Sciatic nerve (tissue), 2 donors: ENCODE measurements at regions not wholly inside any gene's neighbourhood (a gene's known extent, or its start where the extent isn't known, plus 50 kb on each side); places are given as distances from the start of the nearest gene placed in this dataset.

Source experiments
- ATAC-seq: fragments of 200-7000 bp; cut with Tn5 transposase; one replicate; pipeline ENCODE4 v1.9.1; 2020; ENCODE audit warnings: mild to moderate bottlenecking, moderate library complexity
- DNase-seq: peaks from one replicate; pipeline ENCODE4 v3.0.0-alpha.2; 2020; ENCODE audit warnings: low spot score
- intact Hi-C: fragments of 100-400 bp; cut with DNase I; formaldehyde crosslinking; loops from one replicate; pipeline ENCODE4 v1.14.2; 2022
- donor health status: DM: no; HTN: no; CAD: no.
- donor health status: DM: no; HTN: no; CAD: no.

DNA sequence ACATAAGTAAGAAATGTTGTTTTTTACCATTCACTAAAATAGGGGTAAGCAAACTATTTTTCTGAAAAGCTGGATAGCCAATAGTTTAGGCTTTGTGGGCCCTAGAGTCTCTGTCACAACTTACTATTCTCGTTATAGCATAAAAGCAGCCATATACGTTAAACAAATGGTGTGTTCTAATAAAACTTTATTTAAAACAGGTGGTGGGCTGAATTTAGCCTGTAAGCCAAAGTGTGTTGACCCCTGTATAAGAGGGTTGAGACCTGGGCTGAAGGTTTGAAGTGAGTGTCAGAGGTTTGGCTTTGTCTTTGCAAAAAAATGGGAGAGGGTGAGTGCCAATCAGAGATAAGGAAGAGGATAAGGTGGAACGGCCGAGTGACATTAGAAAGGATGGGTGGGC lies 197.2 kb downstream of the RNF144B start:
- intact Hi-C loops = no loop called here
- no peak for DNase-seq
- ATAC-seq = no peak

DNA sequence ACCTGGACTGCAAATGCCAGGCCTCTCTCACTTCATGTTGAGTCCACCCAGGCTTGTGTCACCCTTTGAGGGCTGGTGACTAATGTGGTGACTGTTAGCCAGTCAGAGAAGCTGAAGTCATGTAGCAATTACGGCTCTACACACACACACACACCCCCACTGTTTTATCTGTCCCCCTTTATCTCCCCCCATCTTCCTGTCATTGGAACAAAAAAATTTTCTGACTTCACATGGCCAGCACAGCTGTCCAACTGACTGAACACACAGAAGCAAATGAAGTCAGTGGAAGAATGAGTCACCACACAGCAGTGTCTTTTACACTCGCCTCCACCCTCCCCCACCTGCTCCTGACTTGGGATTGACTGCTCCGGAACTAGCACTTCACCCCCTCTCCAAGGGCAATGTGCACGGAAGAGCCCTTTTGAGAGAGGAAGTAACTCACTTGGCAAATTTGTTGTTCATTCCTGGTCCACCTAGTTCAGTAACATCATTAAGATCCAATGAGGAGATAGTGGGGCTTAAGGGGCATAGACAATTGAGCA lies 198.0 kb downstream of the RNF144B start:
- no peak for ATAC-seq
- no peak for DNase-seq

DNA sequence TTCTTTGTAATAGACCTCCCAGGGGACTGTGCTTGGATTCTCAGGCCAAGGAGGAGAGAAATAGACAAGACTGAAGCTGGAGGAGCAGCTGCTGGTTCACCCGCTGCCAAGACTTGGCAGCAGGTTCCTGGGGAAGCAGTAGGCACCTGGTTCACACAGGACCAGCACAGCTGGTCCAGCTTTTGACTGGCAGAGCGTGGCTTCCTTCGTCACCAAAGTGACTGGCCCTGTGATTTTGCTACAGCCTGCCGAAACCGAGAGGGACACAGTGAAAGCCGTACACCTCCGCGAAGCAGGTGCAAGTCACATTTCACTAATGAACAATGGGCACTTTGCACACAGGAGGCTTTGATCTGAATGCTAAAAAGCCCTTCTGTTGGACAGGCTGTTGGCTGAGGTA lies 199.0 kb downstream of the RNF144B start:
- intact Hi-C loops = no loop called here
- DNase-seq = no peak
- no peak for ATAC-seq

More for the DNA sequence above, 198.0 kb downstream of the RNF144B start:
- intact Hi-C loops = no loop called here

DNA sequence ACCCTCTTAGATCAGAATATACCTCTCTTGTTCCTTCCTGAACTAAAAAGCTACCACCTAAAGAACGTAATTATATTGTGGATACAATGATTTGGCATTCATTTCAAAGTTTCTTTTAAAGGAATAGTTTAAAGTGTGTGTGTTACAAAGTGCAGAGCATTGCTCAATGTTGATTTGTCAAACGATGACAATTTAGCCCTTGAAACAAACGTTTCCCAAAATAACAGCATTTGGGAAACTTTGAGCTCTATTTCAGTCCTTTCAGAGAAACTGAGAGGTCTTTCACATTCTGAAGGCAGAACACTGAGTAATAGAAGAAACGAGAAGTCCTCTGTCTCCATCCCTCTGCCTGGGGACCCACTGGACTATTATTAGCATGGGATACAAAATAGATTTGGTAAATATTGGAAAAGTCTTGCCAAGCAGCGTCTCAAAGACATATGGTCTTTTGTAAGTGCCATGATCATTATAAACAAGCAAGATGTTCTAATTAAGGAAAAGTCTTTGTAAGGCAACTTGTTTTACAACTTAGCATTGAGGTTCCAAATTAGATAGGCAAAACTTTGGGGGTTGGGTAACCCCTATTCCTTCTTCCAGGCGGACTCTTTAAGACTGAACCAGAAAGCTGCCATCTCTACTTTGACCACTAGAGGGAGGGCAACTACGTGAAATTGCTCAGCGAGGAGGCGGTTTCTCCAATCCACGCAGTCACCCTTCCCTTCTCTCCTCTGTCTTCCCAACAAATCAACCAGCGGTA lies 208.8 kb downstream of the RNF144B start:
- ATAC-seq = peak; percentile 92
- intact Hi-C loops = no loop called here
- peak; percentile 67 for DNase-seq

DNA sequence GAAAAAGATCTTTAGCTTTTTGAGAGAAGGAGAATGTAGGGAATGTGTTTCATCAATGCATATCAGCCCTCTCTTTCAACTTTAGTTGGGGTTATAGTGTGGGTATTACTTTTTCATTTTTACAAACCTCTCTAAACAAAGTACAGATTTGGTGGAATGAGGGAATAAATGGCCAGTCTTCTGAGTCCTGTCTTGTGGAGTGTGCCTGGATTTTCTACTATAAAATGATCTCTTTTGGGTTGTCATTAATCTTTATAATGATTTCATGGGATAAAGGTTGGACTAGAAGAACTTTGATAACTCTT lies 209.3 kb downstream of the RNF144B start:
- DNase-seq = no peak
- peak; percentile 38 for ATAC-seq
- intact Hi-C loops = no loop called here

DNA sequence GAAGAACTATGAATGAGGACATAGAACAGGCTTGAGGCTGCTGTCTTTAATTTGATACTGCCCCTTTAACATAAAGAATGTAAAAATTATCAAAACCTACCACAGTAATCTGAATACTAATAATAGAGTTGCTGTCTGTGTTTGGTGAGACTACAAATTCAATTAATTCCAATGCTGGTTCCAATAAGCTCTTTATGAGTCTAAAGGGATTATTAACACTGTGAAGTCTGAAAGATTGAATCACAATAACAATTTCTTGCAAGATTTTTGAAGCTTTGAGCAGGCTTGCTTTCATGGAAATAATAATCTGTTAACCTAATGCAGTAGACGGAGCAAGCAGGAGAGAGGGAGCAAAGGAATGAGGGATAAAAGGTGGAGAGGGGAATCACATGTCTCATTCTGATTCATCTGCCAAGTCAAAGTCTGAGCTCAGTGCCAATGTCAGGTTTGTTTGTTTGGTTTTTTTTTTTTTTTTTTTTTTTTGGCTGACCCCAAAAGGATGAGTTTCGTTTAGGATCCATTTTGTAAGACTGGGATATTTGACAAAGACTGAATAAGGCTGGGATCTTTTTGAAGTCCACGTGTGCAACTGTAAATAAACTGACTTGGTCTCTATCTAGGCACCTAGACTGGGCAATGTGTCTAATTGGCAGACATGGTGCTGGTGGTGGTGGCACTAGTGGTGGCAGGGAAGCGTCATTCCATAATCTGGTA lies 211.6 kb downstream of the RNF144B start:
- no peak for DNase-seq
- intact Hi-C loops = no loop called here
- no peak for ATAC-seq

DNA sequence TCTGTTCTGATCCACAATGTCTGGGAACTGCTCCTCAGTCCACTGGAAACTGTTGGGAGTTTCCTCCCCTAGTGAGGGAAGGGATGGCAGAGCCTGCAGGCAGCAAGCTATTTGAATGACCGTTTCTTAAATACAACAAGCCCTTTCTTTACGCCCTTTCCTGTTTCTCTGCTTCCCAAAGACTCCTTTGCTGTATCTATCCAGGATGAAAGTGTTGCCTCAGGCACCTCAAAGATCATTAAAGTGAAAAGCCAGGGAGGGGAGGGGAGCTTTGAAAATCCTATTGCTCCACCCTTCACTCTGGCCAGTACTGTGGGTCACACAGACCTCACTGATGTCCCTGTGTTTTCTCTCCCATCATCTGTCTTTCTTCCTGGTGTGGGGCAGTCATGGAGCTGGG lies 213.1 kb downstream of the RNF144B start:
- ATAC-seq = no peak
- DNase-seq = no peak
- intact Hi-C loops = no loop called here

DNA sequence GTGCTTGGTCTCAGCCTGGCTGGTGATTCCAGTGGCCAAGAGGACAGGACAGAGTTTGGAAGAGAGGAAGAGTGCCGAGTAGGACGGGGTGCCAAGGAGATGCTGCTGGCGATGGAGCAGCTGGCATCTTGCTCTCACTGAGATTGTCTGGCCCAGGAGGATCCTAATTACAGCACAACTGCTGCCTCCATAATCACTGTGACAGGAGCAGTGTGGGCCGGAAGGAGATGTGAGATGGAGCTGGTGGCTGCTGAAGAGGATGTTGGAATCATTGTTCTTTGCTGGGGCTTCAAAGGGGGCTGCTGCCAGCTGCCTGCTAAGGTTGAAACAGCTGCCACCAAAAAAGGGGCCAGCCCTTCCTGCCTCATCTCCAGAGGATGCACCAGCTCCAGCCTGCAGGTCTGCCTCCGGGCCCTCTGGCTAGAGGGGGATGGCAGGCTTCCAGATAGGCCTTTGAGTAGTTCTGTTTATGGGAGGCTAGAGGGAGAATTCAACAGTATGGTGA lies 214.4 kb downstream of the RNF144B start:
- ATAC-seq = no peak
- intact Hi-C loops = no loop called here
- DNase-seq = no peak

DNA sequence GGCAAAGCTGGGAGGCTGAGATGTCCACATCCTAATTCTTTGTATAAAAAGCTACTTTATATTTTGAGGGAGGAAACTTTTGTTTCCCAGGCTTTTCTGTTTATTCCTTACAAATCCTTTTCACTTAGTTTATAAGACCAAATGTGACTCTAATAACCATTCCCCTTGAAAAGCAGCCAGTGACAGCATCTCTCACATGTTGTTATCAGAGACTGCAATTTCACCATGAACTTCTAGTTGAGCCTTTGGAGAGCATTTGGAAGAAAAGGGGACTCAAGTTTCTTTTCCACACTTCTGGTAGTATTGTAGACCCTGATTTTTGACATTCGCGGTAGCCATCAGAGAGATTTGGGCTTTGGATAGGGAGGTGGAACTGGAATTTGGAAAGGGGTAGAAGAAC lies 215.8 kb downstream of the RNF144B start:
- ATAC-seq = no peak
- intact Hi-C loops = no loop called here
- DNase-seq = no peak

DNA sequence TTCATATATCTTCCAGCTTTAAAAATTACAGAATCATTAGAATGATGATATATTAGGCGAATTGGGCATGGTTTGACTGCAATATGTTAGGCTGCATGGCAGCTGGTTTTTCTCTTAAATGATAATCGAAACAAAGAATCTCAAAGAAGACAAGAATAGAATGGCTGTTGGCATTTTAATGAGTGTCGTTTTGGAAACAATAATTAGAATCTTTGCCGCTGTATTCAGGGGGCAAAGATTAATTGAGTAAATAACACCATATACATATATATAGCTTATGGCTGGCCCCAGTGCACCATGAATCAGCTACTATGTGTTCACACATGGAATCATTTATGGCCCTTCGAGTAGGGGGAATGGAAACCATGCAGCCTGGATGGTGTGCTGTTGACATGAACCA lies 216.2 kb downstream of the RNF144B start:
- ATAC-seq = no peak

DNA sequence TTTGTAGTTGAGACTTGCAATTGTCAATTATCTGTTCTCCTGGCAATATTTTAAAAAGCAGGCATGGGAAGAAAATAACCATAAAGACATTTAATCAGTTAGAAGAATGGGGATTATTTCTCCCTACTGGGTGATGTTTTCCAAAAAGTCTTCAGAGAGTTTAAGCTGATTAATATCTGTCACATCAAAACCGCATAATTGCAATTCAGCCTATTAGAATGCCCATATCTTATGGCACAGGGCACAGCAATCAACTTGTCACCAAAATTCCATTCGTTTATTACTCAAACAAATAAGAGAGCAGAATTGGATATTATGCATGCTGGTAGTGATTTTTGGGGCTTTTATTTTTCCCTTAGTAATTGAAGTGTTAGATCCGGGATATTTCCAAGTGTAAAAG lies 218.7 kb downstream of the RNF144B start:
- DNase-seq (no peak), ATAC-seq (no peak)
- intact Hi-C loops = no loop called here

More for the DNA sequence above, 216.2 kb downstream of the RNF144B start:
- intact Hi-C loops = no loop called here
- no peak for DNase-seq

DNA sequence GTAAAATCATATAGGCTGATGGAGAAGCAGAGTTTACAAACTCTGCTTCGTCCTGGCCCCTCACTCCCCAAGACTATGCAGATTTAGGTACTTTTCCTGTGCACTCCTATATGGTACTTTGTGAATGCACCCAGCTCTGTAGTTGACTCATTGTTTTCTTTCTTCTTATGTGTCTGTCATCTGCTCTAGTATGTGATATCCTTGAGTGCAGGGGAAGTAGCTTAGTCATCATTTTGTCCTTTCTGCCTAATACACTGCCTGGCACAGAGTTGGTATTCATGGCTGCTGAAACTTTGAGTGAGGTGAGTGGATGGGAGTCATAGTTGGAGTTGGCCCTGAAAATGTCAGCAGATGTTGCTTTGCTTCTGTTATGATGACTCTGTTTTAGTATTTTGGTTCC lies 222.6 kb downstream of the RNF144B start:
- intact Hi-C loops = no loop called here
- no peak for ATAC-seq

DNA sequence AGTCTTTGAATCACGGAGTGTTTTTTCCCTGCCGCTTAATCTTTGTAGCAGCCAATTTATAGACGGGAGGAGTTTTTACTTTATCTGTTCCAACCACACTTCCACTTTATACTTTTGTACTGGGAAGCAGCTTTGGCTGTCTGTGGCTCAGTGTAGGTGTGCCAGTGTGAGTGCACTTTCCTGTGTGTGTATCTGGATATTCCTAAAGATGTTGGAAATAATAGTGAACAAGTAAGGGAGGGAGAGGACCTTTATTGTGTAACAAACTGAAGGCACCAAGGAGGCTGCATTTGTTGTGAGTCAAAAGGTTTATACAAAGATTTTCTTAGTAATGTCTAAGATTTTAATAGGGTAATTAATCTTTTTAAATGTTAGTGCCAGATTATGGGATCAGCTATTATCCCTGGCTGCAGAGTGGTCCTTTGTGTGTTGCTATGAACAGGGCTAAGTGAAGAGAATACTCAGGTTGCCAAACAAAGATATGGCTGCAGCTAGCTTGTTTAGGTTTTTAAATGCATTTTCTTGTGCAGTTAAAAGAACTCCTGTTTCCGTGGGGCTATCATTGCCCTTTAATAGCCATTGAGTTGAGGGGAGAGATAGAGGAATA lies 226.3 kb downstream of the RNF144B start:
- no peak for DNase-seq
- ATAC-seq = no peak
- intact Hi-C loops = no loop called here

More for the DNA sequence above, 222.6 kb downstream of the RNF144B start:
- no peak for DNase-seq

DNA sequence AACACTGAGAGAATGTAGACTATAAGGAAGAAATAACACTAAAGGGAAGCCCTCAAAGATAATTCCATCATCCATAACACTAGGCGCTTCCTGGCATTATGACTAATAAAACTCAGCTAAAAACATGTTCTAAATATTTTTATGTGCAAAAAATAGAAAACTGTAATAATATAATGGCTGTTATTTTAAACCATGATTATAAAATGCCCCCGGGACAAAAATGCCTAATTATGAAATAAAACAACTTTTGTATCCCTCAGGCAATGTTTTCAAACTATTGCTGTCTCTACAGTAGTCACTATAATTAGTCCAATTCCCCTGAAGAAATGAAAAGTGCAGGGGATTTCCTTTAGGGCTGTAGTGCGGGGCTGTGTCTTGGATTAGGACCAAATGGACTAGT lies 242.4 kb downstream of the RNF144B start:
- intact Hi-C loops = no loop called here
- DNase-seq (no peak), ATAC-seq (no peak)

DNA sequence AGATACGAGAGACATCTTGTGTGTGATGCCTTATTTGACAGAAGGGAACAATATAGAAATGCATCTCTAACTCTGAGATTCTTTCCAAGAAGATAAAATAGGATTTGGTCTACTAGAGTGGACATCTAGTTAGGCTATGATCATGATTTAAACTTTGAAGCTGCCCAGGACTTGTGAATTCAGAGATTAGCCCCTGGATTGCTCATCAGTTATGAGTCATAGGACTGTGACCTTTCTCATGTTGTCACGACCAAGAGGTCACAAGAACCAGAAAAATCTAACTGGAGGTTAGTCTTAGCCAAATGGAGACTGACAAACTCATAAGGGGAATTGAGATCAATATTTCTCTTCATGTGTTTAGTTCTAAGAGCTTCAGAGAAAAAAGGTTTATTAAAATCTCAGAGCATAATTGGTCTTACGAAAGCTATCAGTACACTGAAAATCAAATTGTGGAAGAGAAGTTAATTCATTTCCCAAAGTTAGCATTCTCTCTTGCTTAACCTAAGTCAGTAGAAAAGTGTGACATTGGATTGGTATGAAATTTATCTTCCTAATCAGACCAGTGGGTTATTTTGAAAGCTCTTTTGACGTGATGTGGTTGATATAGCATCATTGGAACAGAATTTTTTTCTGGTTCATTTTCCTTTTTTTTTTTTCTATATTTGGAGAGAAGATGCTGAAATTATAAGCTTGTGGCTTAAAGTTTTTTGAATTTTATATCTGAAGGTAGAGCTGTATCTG lies 245.7 kb downstream of the RNF144B start:
- intact Hi-C loops = loop anchor here (1.0 kb wide), 1 partner anchor 7 kb away; no protein-coding TSS in a partner anchor
- DNase-seq (no peak), ATAC-seq (no peak)

DNA sequence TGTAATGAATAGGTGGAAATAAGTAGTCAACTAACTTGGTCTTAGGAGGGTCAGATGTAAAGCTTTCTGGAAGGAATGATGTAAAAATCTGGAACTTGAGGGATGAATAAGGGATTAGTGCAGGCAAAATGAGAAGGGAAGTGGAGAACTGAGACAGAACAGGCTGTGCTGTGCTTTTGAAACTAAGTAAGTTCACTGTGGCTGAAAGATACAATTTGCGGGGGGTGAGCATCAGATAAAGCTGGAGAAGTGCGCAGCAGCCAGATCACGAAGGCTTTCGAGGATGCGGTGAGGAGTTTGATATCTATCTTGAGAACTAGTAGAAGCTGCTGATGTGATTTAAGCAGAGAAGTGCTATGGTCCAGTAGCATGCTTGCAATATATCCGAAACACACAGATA lies 247.8 kb downstream of the RNF144B start:
- intact Hi-C loops = no loop called here
- ATAC-seq = no peak
- DNase-seq = no peak

DNA sequence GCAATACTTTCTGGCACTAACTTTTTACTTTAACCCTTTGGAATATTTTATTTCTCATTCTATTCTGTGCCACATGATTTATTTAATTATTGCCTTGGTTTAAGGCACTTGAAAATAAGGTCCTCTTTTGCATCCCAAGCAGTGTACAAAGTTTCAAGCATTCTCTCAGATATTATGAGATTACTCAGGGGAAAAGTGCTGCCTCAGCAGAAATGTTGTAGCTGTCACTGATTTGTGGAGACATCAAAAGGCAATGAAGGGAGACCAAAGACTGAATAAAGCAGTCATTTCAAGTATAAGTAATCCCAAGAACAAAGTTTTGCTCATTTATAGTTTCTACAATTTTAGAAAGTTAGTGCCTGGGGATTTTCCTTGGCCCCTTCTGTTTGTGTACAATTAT lies 253.0 kb downstream of the RNF144B start:
- ATAC-seq = no peak
- DNase-seq = no peak
- intact Hi-C loops = loop anchor here (1.0 kb wide), 1 partner anchor 8 kb away; no protein-coding TSS in a partner anchor

DNA sequence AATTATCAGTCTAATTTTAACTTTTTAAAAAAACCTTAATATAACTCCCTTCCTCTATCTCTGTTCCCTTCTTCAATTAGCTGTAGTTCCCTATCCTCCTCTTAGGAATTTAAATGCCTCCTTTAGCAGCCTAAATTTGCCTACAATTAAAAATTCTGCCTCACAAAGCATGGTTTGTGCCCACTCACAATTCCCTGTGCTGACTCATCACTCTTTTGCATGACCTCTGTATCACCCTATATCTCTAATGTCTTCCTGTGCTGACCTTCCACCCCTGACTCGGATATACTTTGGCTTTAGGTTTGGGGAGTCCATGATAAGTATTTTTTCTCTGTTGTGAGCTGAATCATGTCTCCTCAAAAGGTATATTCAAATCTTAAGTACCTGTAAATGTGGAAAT lies 253.6 kb downstream of the RNF144B start:
- no peak for ATAC-seq
- intact Hi-C loops = loop anchor here (1.0 kb wide), 1 partner anchor 8 kb away; no protein-coding TSS in a partner anchor

DNA sequence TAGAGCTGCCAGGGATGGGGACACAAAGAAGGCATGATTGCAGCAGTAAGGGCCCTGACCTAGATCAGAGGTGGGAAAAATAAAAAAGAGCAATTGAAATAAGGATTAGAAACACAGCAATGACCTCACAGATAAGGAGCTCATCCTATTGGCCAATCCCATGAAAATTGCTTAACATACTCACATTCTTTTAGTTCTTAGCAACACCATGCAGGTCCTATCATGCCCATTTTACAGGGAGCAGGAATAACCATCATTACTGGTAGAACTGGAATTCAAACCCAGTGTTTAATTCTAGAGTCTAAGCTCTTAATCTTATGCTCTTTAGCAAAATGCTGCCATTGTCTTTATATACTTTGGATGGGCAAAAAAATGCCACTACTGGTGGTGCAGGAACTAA lies 267.7 kb downstream of the RNF144B start:
- intact Hi-C loops = no loop called here
- no peak for DNase-seq
- no peak for ATAC-seq

More for the DNA sequence above, 253.6 kb downstream of the RNF144B start:
- no peak for DNase-seq
